ENCODE measurements at regions not wholly inside any gene's neighbourhood (a gene's known extent, or its start where the extent isn't known, plus 50 kb on each side); places are given as distances from the start of the nearest gene placed in this dataset.

- TF ChIP-seq CTCF (IDR thresholded peaks at IDR 0.05): no peak
- no peak for TF ChIP-seq POLR2A (IDR thresholded peaks at IDR 0.05)
Observed at GRCh38 chr5:174527916-174528540, 196.4 kb upstream of the MSX2 start.

All from tibial nerve (tissue), 3 donors.